Urinary bladder (tissue), 3 donors: ENCODE measurements at regions not wholly inside any gene's neighbourhood (a gene's known extent, or its start where the extent isn't known, plus 50 kb on each side); places are given as distances from the start of the nearest gene placed in this dataset.

Experiments used
- DNase-seq: peaks from one replicate; pipeline ENCODE4 v3.0.0-alpha.2; 2015; ENCODE audit errors: extremely low spot score
- H3K27ac ChIP-seq: one replicate; pipeline ENCODE4 v1.5.1; 2013; ENCODE audit warnings: low read depth, mild to moderate bottlenecking, moderate library complexity
- H3K36me3 ChIP-seq: one replicate; pipeline ENCODE4 v1.6.1; 2013; ENCODE audit warnings: mild to moderate bottlenecking, moderate library complexity; ENCODE audit not compliant: insufficient read depth
- H3K4me1 ChIP-seq: one replicate; pipeline ENCODE4 v1.6.1; 2013; ENCODE audit warnings: mild to moderate bottlenecking, moderate library complexity; ENCODE audit not compliant: insufficient read depth
- H3K4me3 ChIP-seq: one replicate; pipeline ENCODE4 v1.5.1; 2013; ENCODE audit warnings: low read depth, low read length
- WGBS: extraction: QIAGEN DNeasy Blood & Tissue Kit; methylation state at CpG from one replicate; pipeline ENCODE4 v1.1.7; 2013; 5-methylcytosine and 5-hydroxymethylcytosine counted together
- donor health status: healthy with polysubstance abuse.
- donor health status: healthy.

DNA sequence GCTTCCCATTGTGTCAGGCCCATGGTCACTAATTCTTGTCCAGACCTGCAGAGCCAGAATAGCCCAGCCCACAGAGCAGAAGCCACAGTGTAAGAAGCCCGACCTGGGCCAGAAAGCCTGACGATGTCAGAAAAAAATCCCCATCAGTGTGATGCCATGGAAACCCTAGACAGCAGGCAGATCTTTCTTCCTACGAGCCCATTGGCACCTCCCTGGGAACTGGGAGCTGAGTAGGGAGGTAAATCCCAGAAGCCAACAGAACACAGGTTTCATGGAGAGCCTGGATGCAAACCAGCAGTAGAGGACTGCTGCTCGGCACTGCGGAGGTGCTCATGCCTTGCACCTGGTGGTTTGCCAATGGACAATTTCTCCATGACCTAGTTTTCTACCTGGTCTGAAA, 82.2 kb upstream of the SLC22A16 start:
- Histone ChIP-seq H3K4me1 (no peaks in the 10 kb centered on the region), H3K4me3 (no peak overlapping the region), H3K27ac (no peak overlapping the region), H3K36me3 (no peaks in the 10 kb centered on the region)
- 83% methylated on average over 5 of the region's 5 CpGs for WGBS
- no peak for DNase-seq

DNA sequence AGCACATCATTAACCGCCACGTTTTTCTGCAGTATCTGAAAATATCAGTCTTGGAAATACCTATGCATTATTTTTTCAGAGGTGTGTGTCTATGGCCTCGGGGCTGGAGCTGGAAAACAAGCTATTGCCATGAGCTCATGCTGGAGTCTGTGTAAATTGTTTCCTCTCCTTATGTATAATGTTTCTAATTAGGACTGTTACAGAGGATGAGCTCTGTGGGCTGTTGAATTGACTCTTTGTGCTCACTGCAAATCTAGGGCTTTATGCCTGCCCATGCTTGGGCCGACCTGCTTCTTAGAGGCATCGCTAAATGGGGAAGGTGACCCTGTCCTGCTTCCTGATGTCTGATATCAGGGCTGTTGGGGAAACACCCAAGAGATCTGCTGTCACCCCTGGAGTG, 80.8 kb upstream of the SLC22A16 start:
- no peak for DNase-seq
- Histone ChIP-seq H3K27ac (no peak overlapping the region), H3K36me3 (no peaks in the 10 kb centered on the region), H3K4me1 (no peaks in the 10 kb centered on the region), H3K4me3 (no peak overlapping the region)
- WGBS = 69% methylated on average over 5 of the region's 5 CpGs

GRCh38 chr6:110556317-110557110, 80.1 kb upstream of the SLC22A16 start:
- WGBS = 83% methylated on average over 9 of the region's 9 CpGs
- H3K36me3 ChIP-seq = no peaks in the 10 kb centered on the region
- no peaks in the 10 kb centered on the region for H3K4me1 ChIP-seq
- H3K4me3 ChIP-seq = no peak overlapping the region
- no peak for DNase-seq
- no peak overlapping the region for H3K27ac ChIP-seq

DNA sequence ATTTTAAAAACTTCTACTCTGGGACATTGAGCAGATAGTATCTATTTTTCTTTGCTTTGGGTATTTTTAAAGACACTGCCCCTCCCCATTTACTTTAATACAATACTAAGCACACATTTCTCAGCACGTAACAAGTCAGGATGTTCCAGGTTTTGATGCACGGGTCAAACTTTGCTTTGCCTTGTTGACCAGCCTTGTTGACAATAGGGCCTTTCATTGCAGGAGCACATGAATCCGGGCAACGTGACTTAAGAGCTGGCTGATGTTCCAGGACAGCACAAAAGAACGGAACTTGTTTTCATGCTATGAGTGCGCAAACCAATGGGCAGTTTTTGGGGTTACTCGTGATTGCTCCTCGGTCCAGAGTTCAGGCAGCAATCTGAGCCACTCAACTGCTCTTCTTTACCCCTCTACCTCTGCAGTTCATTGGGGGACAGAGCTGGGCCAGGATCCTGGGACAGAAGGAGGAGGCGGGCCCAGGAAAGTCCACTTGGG, 78.6 kb upstream of the SLC22A16 start:
- Histone ChIP-seq H3K36me3 (no peaks in the 10 kb centered on the region), H3K4me1 (no peaks in the 10 kb centered on the region), H3K4me3 (no peak overlapping the region), H3K27ac (no peak overlapping the region)
- no peak for DNase-seq
- WGBS = 82% methylated on average over 9 of the region's 9 CpGs

GRCh38 chr6:110554441-110554840, 78.0 kb upstream of the SLC22A16 start:
- H3K27ac ChIP-seq = no peak overlapping the region
- H3K36me3 ChIP-seq = no peaks in the 10 kb centered on the region
- H3K4me3 ChIP-seq = no peak overlapping the region
- WGBS = 88% methylated on average over 2 of the region's 2 CpGs
- no peak for DNase-seq
- no peaks in the 10 kb centered on the region for H3K4me1 ChIP-seq

DNA sequence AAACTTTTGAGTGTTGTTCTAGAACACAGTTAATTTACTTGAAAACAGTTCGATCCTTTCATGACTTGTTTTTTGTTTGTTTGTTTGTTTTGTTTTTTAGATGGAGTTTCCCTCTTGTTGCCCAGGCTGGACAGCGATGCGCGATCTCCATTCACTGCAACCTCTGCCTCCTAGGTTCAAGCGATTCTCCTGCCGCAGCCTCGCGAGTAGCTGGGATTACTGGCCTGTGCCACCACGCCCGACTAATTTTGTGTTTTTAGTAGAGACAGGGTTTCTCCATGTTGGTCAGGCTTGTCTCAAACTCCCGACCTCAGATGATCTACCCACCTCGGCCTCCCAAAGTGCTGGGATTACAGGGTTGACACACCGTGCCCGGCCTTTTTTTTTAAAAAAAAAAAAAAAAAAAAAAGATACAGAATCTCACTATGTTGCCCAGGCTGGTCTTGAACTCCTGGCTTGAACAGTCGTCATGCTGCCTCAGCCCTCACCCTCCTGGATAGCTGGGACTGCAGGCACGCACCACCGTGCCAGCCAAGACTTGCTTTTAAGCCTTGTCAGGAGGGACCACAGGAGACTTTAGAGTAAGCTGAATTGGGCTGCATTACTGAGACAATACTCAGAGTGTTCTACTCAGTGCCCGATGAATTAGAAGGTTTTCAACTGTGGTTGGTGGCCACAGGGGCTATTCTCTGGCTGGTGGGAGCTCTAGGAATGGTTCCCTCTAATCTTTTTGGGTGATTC, 76.7 kb upstream of the SLC22A16 start:
- no peaks in the 10 kb centered on the region for H3K4me1 ChIP-seq
- no peak overlapping the region for H3K4me3 ChIP-seq
- H3K36me3 ChIP-seq = no peaks in the 10 kb centered on the region
- DNase-seq = no peak
- no peak overlapping the region for H3K27ac ChIP-seq
- 95% methylated on average over 18 of the region's 18 CpGs for WGBS

DNA sequence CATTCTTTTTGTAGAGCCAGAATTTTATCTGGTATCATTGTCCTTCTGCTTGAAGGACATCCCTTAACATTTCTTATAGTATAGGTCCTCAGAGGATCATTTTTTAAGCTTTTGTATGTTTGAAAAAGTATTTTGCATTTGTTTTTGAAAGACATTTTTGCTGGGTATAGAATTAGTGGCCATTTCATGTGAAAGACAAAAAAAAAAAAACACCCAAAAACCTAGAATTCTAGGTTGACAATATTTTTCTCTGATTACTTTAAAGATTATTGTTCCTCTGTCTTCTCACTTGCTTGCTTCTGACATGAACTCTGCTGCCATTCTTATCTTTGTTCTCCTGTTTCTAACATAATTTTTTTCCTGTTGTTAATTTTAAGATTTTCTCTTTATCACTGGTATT, 75.7 kb upstream of the SLC22A16 start:
- H3K4me1 ChIP-seq = no peaks in the 10 kb centered on the region
- H3K27ac ChIP-seq = no peak overlapping the region
- no peak for DNase-seq
- no peak overlapping the region for H3K4me3 ChIP-seq
- H3K36me3 ChIP-seq = no peaks in the 10 kb centered on the region

DNA sequence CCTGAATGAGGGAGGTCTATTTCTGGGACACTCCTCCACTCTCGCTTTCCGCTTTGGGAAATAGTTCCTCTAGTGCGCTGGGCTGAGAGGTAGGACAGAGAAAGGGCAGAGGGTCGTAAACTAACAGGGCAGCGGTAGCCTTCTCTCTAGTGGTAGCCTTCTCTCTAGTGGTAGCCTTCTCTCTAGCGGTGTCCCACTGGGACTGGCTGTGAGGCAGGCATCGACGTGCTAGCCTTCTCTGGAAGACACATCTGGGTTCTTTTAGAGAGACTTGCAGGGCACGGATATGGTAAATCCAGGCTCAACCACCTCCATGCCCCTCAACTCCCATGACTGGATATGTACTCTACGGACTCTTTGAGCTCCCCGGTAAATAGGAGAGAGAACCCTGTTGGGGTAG, 74.7 kb upstream of the SLC22A16 start:
- Histone ChIP-seq H3K4me1 (no peaks in the 10 kb centered on the region), H3K36me3 (no peaks in the 10 kb centered on the region), H3K4me3 (no peak overlapping the region), H3K27ac (no peak overlapping the region)
- WGBS = 88% methylated on average over 11 of the region's 11 CpGs
- DNase-seq = no peak

DNA sequence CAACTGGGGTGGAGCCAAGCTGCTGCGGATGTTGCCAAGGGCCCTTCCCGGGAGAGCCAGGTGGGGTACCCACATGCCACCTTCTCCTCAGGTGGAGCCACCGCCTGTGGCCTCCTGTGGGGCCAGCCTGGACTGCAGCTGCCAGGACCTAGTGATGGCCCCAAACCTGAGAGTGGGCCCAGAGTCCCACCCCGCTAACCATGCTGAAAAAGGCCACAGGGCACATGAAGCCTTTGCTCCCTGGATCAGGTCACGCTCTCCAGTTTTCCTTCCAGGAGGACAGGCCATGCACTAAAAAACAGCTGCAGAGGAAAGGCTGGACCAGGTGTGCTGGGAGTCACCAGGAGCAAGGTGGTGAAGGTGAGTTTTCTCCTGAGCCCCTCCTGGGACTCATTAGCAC, 73.9 kb upstream of the SLC22A16 start:
- H3K4me3 ChIP-seq = no peak overlapping the region
- DNase-seq = no peak
- H3K27ac ChIP-seq = no peak overlapping the region
- no peaks in the 10 kb centered on the region for H3K4me1 ChIP-seq
- no peaks in the 10 kb centered on the region for H3K36me3 ChIP-seq
- 93% methylated on average over 5 of the region's 5 CpGs for WGBS

DNA sequence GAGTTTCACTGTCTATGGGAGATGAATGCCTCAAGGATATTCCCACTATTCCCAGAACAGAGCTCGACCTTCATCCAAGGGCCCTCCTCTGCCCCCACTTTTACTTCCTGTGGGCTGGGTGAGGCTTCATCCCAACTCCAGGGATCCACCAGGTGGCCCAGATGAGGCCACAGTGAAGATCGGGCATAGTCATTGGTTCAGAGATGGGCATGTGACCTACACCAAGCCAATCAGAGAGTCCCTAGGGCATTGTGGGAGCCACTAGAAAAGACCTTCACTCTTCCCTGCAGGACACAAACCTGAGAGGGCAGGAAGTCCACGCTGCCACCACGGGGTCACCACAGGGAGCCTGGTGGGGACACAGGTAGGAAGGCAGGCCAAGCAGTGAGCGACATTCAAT, 72.9 kb upstream of the SLC22A16 start:
- DNase-seq = no peak
- H3K4me3 ChIP-seq = no peak overlapping the region
- H3K4me1 ChIP-seq = no peaks in the 10 kb centered on the region
- no peaks in the 10 kb centered on the region for H3K36me3 ChIP-seq
- no peak overlapping the region for H3K27ac ChIP-seq
- 93% methylated on average over 5 of the region's 5 CpGs for WGBS

GRCh38 chr6:110548110-110548847, 71.9 kb upstream of the SLC22A16 start:
- H3K4me3 ChIP-seq = no peak overlapping the region
- DNase-seq = no peak
- no peak overlapping the region for H3K27ac ChIP-seq
- no peaks in the 10 kb centered on the region for H3K4me1 ChIP-seq
- 71% methylated on average over 3 of the region's 3 CpGs for WGBS
- H3K36me3 ChIP-seq = no peaks in the 10 kb centered on the region

DNA sequence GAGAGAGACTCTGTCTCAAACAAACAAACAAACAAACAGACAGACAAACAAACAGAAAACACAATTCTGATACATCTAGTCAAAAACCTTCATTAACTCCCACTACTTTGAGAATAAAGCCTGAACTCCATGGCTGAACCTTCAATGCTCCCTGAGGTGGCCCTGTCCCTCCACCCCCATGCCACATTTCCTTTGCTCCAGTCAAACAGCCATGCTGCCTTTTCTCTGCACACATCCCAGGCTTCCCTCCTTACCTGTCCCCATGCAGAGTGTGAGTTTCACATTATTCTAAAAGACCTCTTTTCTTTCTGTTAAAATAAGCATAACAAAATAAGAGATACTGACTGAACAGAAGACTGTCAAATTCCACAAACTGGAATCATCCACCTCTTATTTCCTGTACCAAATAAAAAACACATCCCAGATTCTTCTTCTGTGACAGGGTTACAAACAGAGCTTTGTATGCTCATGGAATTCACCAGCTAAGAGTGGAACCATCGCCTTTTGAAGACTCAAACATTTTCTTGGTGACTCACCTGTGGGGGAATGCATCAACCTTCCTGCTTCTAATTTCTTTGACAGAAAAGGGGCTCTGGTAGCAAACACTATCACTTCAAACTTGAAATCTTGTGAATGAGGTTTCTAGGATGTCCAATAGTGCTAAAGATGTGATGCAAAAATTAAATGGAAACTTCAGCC, 71.0 kb upstream of the SLC22A16 start:
- H3K4me1 ChIP-seq = no peaks in the 10 kb centered on the region
- DNase-seq = no peak
- no peaks in the 10 kb centered on the region for H3K36me3 ChIP-seq
- no peak overlapping the region for H3K4me3 ChIP-seq
- WGBS = 76% methylated on average over 1 of the region's 1 CpG
- H3K27ac ChIP-seq = no peak overlapping the region

DNA sequence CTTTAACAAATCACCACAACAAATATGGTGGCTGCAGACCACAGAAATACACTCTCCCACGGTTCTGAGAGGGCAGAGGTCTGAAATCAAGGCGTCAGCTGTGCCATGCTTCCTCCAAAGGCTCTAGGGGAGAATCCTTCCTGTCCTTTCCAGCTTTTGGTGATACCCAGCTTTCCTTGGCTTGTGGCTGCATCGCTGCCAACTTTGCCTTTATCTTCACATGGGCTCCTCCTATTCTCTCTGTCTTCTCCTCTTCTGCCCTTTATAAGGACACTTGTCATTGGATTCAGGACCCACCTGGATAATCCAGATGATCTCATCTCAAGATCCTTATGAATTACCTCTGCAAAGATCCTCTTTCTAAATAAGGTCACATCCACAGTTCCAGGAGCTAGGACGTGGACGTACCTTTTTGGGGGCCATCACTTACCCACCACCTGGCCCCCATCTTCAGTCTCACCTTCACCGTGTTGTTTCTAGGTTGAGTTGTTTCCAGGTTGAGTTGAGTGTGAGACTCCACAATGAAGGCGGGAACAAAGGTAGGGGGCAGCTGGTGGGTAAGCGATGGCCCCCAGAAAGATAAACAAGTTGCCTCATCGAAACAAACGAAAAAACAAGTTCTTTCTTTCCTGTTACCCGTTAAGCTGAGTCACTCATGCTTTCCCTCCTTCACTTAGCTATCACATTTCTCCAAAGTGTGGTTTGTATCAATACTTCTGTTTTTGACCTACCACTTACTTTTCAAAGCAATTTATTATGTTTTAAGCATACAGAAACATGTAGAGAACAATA, 68.9 kb upstream of the SLC22A16 start:
- WGBS = 88% methylated on average over 11 of the region's 11 CpGs
- Histone ChIP-seq H3K27ac (no peak overlapping the region), H3K36me3 (no peaks in the 10 kb centered on the region), H3K4me3 (no peak overlapping the region), H3K4me1 (no peaks in the 10 kb centered on the region)
- DNase-seq = no peak
